Endothelial cell of umbilical vein (primary cell): ENCODE measurements at regions not wholly inside any gene's neighbourhood (a gene's known extent, or its start where the extent isn't known, plus 50 kb on each side); places are given as distances from the start of the nearest gene placed in this dataset.

Experiments
- BruUV-seq: library from RNA; stranded (reverse); fragments of 400-500 nt; replicated peaks from 2 replicates; lab custom pipeline; 2021; lab: Mats Ljungman, UMichigan
- CTCF ChIA-PET: fragments of 300-600, 350-600 bp; sonication (Branson Sonifier 250); formaldehyde crosslinking; loops from one replicate; lab custom pipeline; 2021; ENCODE audit warnings: antibody characterized with exemption, inconsistent platforms; lab: Charles Lee
- POLR2A ChIA-PET: fragments of 300-600, 350-600 bp; sonication (Branson Sonifier 250); formaldehyde crosslinking; loops from one replicate; lab custom pipeline; 2021; ENCODE audit warnings: antibody characterized with exemption, inconsistent platforms; lab: Charles Lee
- DNase-seq: peaks from one replicate; pipeline ENCODE4 v3.0.0-alpha.2; 2011; ENCODE audit warnings: low read depth, low spot score
- FAIRE-seq: peaks from 2 replicates; lab custom pipeline; 2011; peaks lifted over from hg19 to GRCh38; lab: Jason Lieb, UNC
- H2AFZ ChIP-seq: 2 replicates; pipeline ENCODE4 v1.6.0; 2012; ENCODE audit warnings: low read depth, low read length, control low read depth, inconsistent platforms
- H3K27ac ChIP-seq: 2 replicates; pipeline ENCODE4 v1.5.1; 2011; ENCODE audit warnings: low read depth, mild to moderate bottlenecking, control low read depth, low read length, moderate library complexity; ENCODE audit not compliant: insufficient read depth
- H3K27me3 ChIP-seq, 2 experiments: 2 replicates each; pipeline versions ENCODE4 v1.6.0 to v1.6.1; 2011; ENCODE audit warnings: low read length in 2 of 2, mixed read lengths in 1 of 2; ENCODE audit not compliant: control insufficient read depth in 2 of 2, insufficient read depth in 2 of 2
- H3K36me3 ChIP-seq, 2 experiments: 2 replicates in 1 of 2; 3 replicates in 1 of 2; pipeline ENCODE4 v1.5.1; 2011; ENCODE audit warnings: low read length in 2 of 2, mild to moderate bottlenecking in 1 of 2, moderate library complexity in 1 of 2; ENCODE audit not compliant: control insufficient read depth in 2 of 2, insufficient read depth in 2 of 2; ENCODE audit errors: extremely low read depth in 1 of 2
- H3K4me1 ChIP-seq: 3 replicates; pipeline ENCODE4 v1.5.1; 2011; ENCODE audit warnings: mild to moderate bottlenecking, low read length; ENCODE audit not compliant: control insufficient read depth, insufficient read depth; ENCODE audit errors: extremely low read depth
- H3K4me2 ChIP-seq: 2 replicates; pipeline ENCODE4 v1.6.1; 2011; ENCODE audit warnings: low read length, control low read depth, mixed read lengths; ENCODE audit not compliant: insufficient read depth
- H3K4me3 ChIP-seq, 3 experiments: fragments of 200-600 bp in 1 of 3; sonication (generic), shearing (Covaris generic) in 1 of 3; replicated peaks in 1 of 3; 2 replicates each; pipeline ENCODE4 v1.5.1; 2011 to 2016; ENCODE audit warnings: control low read depth in 3 of 3, low read length in 3 of 3, mild to moderate bottlenecking in 2 of 3, inconsistent platforms in 1 of 3, low read depth in 1 of 3, moderate library complexity in 1 of 3; ENCODE audit not compliant: insufficient read depth in 1 of 3
- H3K79me2 ChIP-seq: 2 replicates; pipeline ENCODE4 v1.6.0; 2012; ENCODE audit warnings: low read length, inconsistent platforms; ENCODE audit not compliant: control insufficient read depth, insufficient read depth
- H3K9ac ChIP-seq: replicated peaks from 2 replicates; pipeline ENCODE3; 2011; ENCODE audit warnings: low read length, control low read depth; ENCODE audit not compliant: insufficient read depth; ENCODE audit errors: extremely low read depth
- H3K9me1 ChIP-seq: replicated peaks from 3 replicates; pipeline ENCODE4 v1.6.0; 2011; ENCODE audit warnings: mild to moderate bottlenecking, low read length; ENCODE audit not compliant: control insufficient read depth, insufficient read depth; ENCODE audit errors: extremely low read depth
- H3K9me3 ChIP-seq: replicated peaks from 2 replicates; pipeline ENCODE4 v1.5.1; 2012; ENCODE audit warnings: low read length, inconsistent platforms; ENCODE audit not compliant: control insufficient read depth, insufficient read depth
- H4K20me1 ChIP-seq: replicated peaks from 2 replicates; pipeline ENCODE3; 2011; ENCODE audit warnings: mild to moderate bottlenecking, low read length; ENCODE audit not compliant: control insufficient read depth, insufficient read depth; ENCODE audit errors: extremely low read depth
- CTCF ChIP-seq, 2 donors: IDR thresholded peaks; 1 replicate in 1 of 2; 2 replicates in 1 of 2; pipeline ENCODE4 v1.5.1; 2011; ENCODE audit warnings: low read length in 2 of 2, mild to moderate bottlenecking in 2 of 2, moderate library complexity in 2 of 2, control low read depth in 1 of 2, inconsistent platforms in 1 of 2, low read depth in 1 of 2; ENCODE audit not compliant: insufficient read depth in 1 of 2; ENCODE audit errors: extremely low read depth in 1 of 2
- EZH2 ChIP-seq: IDR thresholded peaks from 2 replicates; pipeline ENCODE4 v1.6.1; 2012; ENCODE audit warnings: borderline replicate concordance, low read depth, mild to moderate bottlenecking, moderate library complexity, low read length, inconsistent platforms; ENCODE audit not compliant: severe bottlenecking
- FOS ChIP-seq: IDR thresholded peaks from 2 replicates; pipeline ENCODE4 v1.6.1; 2011; ENCODE audit warnings: mild to moderate bottlenecking, low read length, moderate library complexity, borderline replicate concordance; ENCODE audit not compliant: insufficient read depth
- GATA2 ChIP-seq: IDR thresholded peaks from 2 replicates; pipeline ENCODE4 v1.7.0; 2011; ENCODE audit warnings: low read depth, mild to moderate bottlenecking, moderate library complexity, mixed read lengths, low read length; ENCODE audit not compliant: insufficient read length, insufficient read depth
- JUN ChIP-seq: IDR thresholded peaks from 2 replicates; pipeline ENCODE4 v1.6.1; 2011; ENCODE audit warnings: borderline replicate concordance, low read depth; ENCODE audit not compliant: insufficient read length, insufficient read depth
- MAX ChIP-seq: IDR thresholded peaks from 2 replicates; pipeline ENCODE4 v1.6.1; 2011; ENCODE audit not compliant: insufficient read depth, insufficient read length
- MYC ChIP-seq: IDR thresholded peaks from one replicate; pipeline ENCODE4 v1.6.1; 2011; ENCODE audit warnings: mild to moderate bottlenecking, low read depth, low read length
- POLR2A ChIP-seq: IDR thresholded peaks from 2 replicates; pipeline ENCODE4 v1.6.1; 2012; ENCODE audit warnings: low read depth, mild to moderate bottlenecking, control low read depth, low read length
- POLR2AphosphoS5 ChIP-seq: IDR thresholded peaks from 2 replicates; pipeline ENCODE4 v1.6.1; 2012; ENCODE audit warnings: low read depth, mild to moderate bottlenecking, control low read depth, low read length, moderate library complexity; ENCODE audit not compliant: insufficient read depth
- dilution Hi-C: fragments of 300-500 bp; cut with MboI; formaldehyde crosslinking; loops from one replicate; pipeline ENCODE4 v1.15.0; 2019; ENCODE audit warnings: low sequenced_read_pairs; ENCODE audit not compliant: extremely low pct_ligation_motif_present
- intact Hi-C: fragments of 100-400 bp; cut with micrococcal nuclease; formaldehyde crosslinking; loops from one replicate; pipeline ENCODE4 v1.10.0; 2022

DNA sequence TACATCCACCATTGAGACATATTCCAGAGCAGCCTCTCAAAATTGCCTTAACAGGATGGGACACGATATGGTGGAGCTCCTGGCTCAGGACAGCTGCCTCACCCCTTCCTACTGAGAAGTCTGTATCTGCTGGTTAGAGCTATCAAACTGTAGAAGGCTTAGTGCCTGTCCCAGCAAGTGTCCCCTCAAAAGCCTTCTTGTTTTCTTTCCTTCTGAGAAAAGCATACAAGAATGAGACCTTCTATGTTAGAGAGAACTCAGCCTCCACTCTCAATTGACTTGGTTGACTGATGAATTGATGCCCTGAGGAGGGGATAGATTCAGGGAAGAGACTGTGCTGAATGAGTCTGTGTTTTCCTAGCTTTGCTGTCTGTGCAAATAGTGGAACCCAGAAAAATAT is 2020.9 kb downstream of the TP53TG3F start:
- Histone ChIP-seq H3K4me2 (no peak overlapping the region), H3K27me3 (no peaks in the 10 kb centered on the region), H3K79me2 (no peaks in the 10 kb centered on the region), H2AFZ (no peak overlapping the region), H3K9ac (no peak overlapping the region), H3K27ac (no peak overlapping the region), H3K4me1 (no peaks in the 10 kb centered on the region), H3K9me1 (no peaks in the 10 kb centered on the region), H3K36me3 (no peaks in the 10 kb centered on the region), H4K20me1 (no peaks in the 10 kb centered on the region), H3K9me3 (no peaks in the 10 kb centered on the region), H3K4me3 (no peak overlapping the region)
- dilution Hi-C loops = no loop called here
- no TSS peak for BruUV-seq
- intact Hi-C loops = no loop called here
- ChIA-PET POLR2A (no interaction called here), CTCF (no interaction called here)
- DNase-seq (no peak), FAIRE-seq (no peak)
- no peak for TF ChIP-seq EZH2
- TF ChIP-seq MAX = no peak
- no peak for TF ChIP-seq FOS
- no peak for TF ChIP-seq MYC
- no peak for TF ChIP-seq POLR2AphosphoS5
- no peak for TF ChIP-seq POLR2A
- no peak for TF ChIP-seq CTCF (IDR thresholded peaks at IDR 0.05; ENCODE audit: extremely low read depth in 1 of 2, insufficient read depth in 1 of 2, low read depth in 1 of 2, low read length in 2 of 2)
- TF ChIP-seq GATA2 = no peak
- TF ChIP-seq JUN = no peak
